SK-N-MC (cell line): ENCODE measurements at regions not wholly inside any gene's neighbourhood (a gene's known extent, or its start where the extent isn't known, plus 50 kb on each side); places are given as distances from the start of the nearest gene placed in this dataset.

Source experiments
- EZH2 ChIP-seq: fragments of 200-600 bp; sonication (generic); IDR thresholded peaks from one replicate; pipeline ENCODE4 v1.6.1; 2017; ENCODE audit warnings: antibody characterized with exemption
- FOXP2 ChIP-seq: optimal IDR thresholded peaks from 2 replicates; pipeline ENCODE3; 2011; ENCODE audit warnings: mild to moderate bottlenecking, moderate library complexity; ENCODE audit not compliant: insufficient read depth; ENCODE audit errors: extremely low read length, control extremely low read depth
- POLR2AphosphoS5 ChIP-seq: IDR thresholded peaks from 2 replicates; pipeline ENCODE4 v1.6.1; 2012; ENCODE audit warnings: mild to moderate bottlenecking, low read depth, low read length, borderline replicate concordance

DNA sequence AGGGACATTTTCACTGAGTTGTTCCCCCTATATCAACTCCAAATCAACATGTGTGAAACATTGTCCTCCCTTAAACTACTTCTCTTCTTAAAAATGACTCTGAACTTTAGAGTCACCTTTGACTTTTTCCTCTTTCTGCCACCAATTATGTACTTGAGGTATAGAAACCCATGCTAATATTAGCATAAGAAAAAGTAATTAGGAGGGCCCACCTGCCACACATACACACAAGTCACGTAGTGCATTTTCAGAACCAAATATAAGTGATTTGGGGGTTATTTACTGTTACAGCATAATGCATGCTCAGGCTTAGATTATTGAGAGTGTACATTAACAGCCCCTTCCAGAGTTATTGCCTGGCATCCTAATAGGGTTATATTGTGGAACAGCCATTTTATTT, 432.7 kb downstream of the ZIC3 start:
- TF ChIP-seq EZH2 (no peak), POLR2AphosphoS5 (no peak), FOXP2 (no peak)
